GM12872 (cell line): ENCODE measurements at regions not wholly inside any gene's neighbourhood (a gene's known extent, or its start where the extent isn't known, plus 50 kb on each side); places are given as distances from the start of the nearest gene placed in this dataset.

Source experiments
- CTCF ChIP-seq: IDR thresholded peaks from 3 replicates; pipeline ENCODE4 v1.5.1; 2011; ENCODE audit warnings: low read depth, mild to moderate bottlenecking, low read length, moderate library complexity; ENCODE audit not compliant: insufficient read depth

DNA sequence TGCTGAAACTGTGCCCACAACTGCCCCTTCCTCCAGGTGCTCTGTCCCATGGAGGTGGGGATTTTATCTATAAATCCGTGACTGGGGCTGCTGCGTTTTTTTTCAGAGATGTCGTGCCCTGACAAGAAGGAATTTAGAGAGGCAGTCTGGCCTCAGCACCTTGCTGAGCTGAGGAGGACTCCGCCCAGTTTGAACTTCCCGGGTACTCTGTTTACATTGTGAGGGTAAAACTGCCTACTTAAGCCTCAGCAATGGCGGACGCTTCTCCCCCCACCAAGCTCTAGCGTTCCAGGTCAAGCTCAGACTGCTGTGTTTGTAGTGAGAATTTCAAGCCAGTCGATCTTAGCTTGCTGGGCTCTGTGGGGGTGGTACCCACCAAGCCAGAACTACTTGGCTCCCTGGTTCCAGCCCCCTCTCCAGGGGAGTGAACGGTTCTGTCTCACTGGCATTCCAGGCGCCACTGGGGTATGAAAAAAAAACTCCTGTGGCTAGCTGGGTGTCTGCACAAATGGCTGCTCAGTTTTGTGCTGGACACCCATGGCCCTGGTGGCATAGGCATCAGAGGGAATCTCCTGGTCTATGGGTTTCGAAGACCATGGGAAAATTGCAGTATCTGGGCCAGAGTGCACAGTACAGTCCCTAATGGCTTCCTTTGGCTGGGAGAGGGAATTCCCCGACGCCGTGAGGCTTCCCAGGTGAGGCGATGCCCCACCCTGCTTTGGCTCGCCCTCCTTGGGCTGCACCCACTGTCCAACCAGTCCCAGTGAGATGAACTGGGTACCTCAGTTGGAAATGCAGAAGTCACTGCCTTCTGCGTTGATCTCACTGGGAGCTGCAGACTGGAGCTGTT, 68.5 kb upstream of the SGO1 start:
- no peak for TF ChIP-seq CTCF

DNA sequence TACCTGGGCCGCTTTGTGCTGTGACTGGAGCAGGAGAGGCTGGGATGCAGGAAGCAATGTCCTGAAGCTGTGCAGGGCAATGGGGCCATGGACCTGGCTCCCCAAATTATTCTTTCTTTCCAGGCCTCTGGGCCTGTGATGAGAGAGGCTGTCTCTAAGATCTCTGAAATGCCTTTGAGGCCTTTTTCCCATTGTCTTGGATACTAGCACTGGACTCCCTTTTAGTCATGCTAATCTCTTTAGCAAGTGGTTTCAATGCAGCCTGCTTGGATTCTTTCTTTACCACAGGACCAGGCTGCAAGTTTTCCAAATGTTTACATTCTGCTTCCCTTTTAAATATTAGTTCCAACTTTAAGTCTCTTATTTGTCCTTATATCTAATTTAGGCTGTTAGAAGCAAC, 64.8 kb upstream of the SGO1 start:
- TF ChIP-seq CTCF: no peak

GRCh38 chr3:20250314-20250713, 64.3 kb upstream of the SGO1 start:
- TF ChIP-seq CTCF: no peak

GRCh38 chr3:20246662-20247061, 60.7 kb upstream of the SGO1 start:
- TF ChIP-seq CTCF: no peak

- peak; percentile 18; the same call in 1 of the 3 replicates for TF ChIP-seq CTCF
Observed at GRCh38 chr3:20245781-20246180, 59.8 kb upstream of the SGO1 start.

DNA sequence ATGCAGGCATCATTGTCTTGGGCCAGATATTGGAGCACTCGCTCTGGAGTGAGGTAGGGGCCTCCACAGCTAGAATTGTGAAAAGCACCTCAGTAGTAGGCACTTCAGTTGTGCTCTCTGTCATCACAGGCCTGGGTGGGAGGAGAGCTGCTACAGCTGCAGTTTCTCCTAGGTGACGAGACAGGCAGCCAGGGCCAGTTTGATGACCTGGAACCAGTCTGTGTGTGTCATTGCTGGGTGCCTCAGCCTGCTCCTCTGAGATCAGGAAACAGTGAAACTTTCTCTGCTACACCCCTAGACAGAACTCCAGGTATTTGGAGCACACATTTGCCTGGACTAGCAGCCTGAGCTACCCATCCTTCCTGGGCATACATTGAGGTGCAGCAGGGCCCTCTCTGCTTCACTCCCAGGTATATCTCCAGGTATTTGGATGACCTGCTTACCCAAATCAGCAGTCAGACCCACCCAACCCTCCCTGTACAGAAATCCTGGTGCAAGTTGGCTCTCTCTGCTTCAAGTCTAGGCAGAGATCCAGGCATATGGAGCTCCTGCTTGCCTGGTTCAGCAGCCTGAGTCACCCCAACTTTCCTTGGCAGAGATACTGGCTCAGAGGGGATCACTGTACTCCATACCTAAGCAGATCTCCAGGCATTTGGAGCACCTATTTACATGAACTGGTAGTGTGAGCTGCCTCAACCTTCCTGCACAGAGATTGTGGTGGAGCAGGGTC, 54.3 kb upstream of the SGO1 start:
- TF ChIP-seq CTCF: no peak

- no peak for TF ChIP-seq CTCF
Observed at GRCh38 chr3:20236603-20237002, 50.6 kb upstream of the SGO1 start.
